ENCODE measurements at regions not wholly inside any gene's neighbourhood (a gene's known extent, or its start where the extent isn't known, plus 50 kb on each side); places are given as distances from the start of the nearest gene placed in this dataset.

DNA sequence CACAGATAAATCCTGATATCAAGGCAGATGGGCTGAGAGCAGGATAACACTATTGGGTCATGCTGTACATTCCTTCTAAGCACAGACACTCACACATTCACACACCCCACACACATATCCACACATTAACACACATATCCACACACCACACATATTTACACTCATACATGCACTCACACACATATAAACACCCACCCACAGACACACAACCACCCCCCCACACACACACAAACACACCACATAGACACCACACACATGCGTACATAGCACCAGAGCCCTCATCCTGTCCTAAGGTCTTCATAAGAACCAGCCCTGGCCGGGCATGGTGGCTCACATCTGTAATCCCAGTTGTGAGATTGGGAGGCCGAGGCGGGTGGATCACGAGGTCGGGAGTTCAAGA, 322.3 kb upstream of the ADCY2 start:
- TF ChIP-seq, protein P1, sequence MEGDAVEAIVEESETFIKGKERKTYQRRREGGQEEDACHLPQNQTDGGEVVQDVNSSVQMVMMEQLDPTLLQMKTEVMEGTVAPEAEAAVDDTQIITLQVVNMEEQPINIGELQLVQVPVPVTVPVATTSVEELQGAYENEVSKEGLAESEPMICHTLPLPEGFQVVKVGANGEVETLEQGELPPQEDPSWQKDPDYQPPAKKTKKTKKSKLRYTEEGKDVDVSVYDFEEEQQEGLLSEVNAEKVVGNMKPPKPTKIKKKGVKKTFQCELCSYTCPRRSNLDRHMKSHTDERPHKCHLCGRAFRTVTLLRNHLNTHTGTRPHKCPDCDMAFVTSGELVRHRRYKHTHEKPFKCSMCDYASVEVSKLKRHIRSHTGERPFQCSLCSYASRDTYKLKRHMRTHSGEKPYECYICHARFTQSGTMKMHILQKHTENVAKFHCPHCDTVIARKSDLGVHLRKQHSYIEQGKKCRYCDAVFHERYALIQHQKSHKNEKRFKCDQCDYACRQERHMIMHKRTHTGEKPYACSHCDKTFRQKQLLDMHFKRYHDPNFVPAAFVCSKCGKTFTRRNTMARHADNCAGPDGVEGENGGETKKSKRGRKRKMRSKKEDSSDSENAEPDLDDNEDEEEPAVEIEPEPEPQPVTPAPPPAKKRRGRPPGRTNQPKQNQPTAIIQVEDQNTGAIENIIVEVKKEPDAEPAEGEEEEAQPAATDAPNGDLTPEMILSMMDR (IDR thresholded peaks at IDR 0.05): no peak
- TF ChIP-seq POLR2A (IDR thresholded peaks at IDR 0.05): no peak

Measured in esophagus squamous epithelium (tissue), 4 donors.